Right lobe of liver (tissue), 6 donors: ENCODE measurements at regions not wholly inside any gene's neighbourhood (a gene's known extent, or its start where the extent isn't known, plus 50 kb on each side); places are given as distances from the start of the nearest gene placed in this dataset.

Experiments
- ATAC-seq, 4 donors: fragments of 200-7000 bp; cut with Tn5 transposase; one replicate each; pipeline ENCODE4 v1.9.1; 2020; ENCODE audit warnings: mild to moderate bottlenecking in 4 of 4, moderate library complexity in 4 of 4
- DNase-seq, 3 donors: peaks; one replicate each; pipeline ENCODE4 v3.0.0-alpha.2; 2020
- H3K27ac ChIP-seq, 3 donors: fragments of 200-600 bp; one replicate each; pipeline ENCODE4 v1.8.0; 2022
- H3K27me3 ChIP-seq, 2 donors: fragments of 200-600 bp; one replicate each; pipeline ENCODE4 v1.8.0; 2022
- H3K36me3 ChIP-seq, 4 donors: fragments of 200-600 bp; sonication (generic) in 1 of 4; one replicate each; pipeline versions ENCODE4 v1.5.1 to v1.8.0; 2017 to 2022; ENCODE audit warnings: control low read depth in 1 of 4
- H3K4me1 ChIP-seq, 4 donors: fragments of 200-600 bp; sonication (generic) in 1 of 4; one replicate each; pipeline versions ENCODE4 v1.5.1 to v1.8.0; 2017 to 2022; ENCODE audit warnings: control low read depth in 1 of 4
- H3K4me3 ChIP-seq, 3 donors: fragments of 200-600 bp; one replicate each; pipeline ENCODE4 v1.8.0; 2022
- H3K9me3 ChIP-seq, 4 donors: fragments of 200-600 bp; sonication (generic) in 1 of 4; one replicate each; pipeline versions ENCODE4 v1.5.1 to v1.8.0; 2017 to 2022; ENCODE audit warnings: control low read depth in 1 of 4
- CTCF ChIP-seq, 4 donors: fragments of 200-600 bp in 3 of 4; fragments of 450-650 bp in 1 of 4; IDR thresholded peaks; one replicate each; pipeline versions ENCODE4 v1.5.1 to v1.8.0; 2016 to 2022; ENCODE audit warnings: antibody characterized with exemption in 4 of 4, mild to moderate bottlenecking in 2 of 4
- POLR2A ChIP-seq: fragments of 450-650 bp; IDR thresholded peaks from one replicate; pipeline ENCODE4 v1.6.1; 2017; ENCODE audit warnings: antibody characterized with exemption, mild to moderate bottlenecking
- WGBS: methylation state at CpG from one replicate; pipeline ENCODE4 v1.1.6; 2018; ENCODE audit warnings: low coverage, low lambda C conversion rate; ENCODE audit not compliant: insufficient coverage; ENCODE audit errors: missing lambda C conversion rate; 5-methylcytosine and 5-hydroxymethylcytosine counted together
- intact Hi-C, 2 donors: fragments of 100-400 bp; cut with DNase I; formaldehyde crosslinking; loops; one replicate each; pipeline versions ENCODE4 v1.11.2 to v1.14.1; 2022
- donor health status: DM: no; HTN: yes; CAD: no.
- donor health status: DM: no; HTN: no; CAD: no.
- donor health status: DM: no; HTN: no; CAD: no.
- donor health status: DM: no; HTN: yes; CAD: no.
- donor health status: DM: no; HTN: yes; CAD: no.

GRCh38 chr5:147037515-147038205, 159.1 kb upstream of the PPP2R2B start:
- Histone ChIP-seq H3K4me3 (no peak overlapping the region), H3K27me3 (no peaks in the 10 kb centered on the region), H3K9me3 (no peaks in the 10 kb centered on the region), H3K27ac (no peak overlapping the region), H3K4me1 (no peaks in the 10 kb centered on the region), H3K36me3 (no peaks in the 10 kb centered on the region)
- 72% methylated on average over 3 of the region's 3 CpGs for WGBS
- TF ChIP-seq CTCF (IDR thresholded peaks at IDR 0.05), result no peak
- no peak for TF ChIP-seq POLR2A
- DNase-seq (no peak), ATAC-seq (no peak)
- intact Hi-C loops, result no loop called here

- Histone ChIP-seq H3K36me3 (no peaks in the 10 kb centered on the region), H3K9me3 (no peaks in the 10 kb centered on the region), H3K4me3 (no peak overlapping the region), H3K27ac (no peak overlapping the region), H3K4me1 (no peaks in the 10 kb centered on the region), H3K27me3 (no peaks in the 10 kb centered on the region)
- WGBS, result 23% methylated on average over 2 of the region's 3 CpGs
- TF ChIP-seq POLR2A (no peak), CTCF (IDR thresholded peaks at IDR 0.05) (no peak)
- ATAC-seq (no peak), DNase-seq (no peak)
- intact Hi-C loops, result no loop called here
Measured at GRCh38 chr5:147040856-147041255, 162.3 kb upstream of the PPP2R2B start.

- TF ChIP-seq CTCF (IDR thresholded peaks at IDR 0.05), result no peak
- TF ChIP-seq POLR2A, result no peak
- Histone ChIP-seq H3K4me1 (no peaks in the 10 kb centered on the region), H3K36me3 (no peaks in the 10 kb centered on the region), H3K4me3 (no peak overlapping the region), H3K27me3 (no peaks in the 10 kb centered on the region), H3K27ac (no peak overlapping the region), H3K9me3 (no peaks in the 10 kb centered on the region)
- DNase-seq (no peak), ATAC-seq (no peak)
- intact Hi-C loops, result no loop called here
- WGBS, result 48% methylated on average over 2 of the region's 2 CpGs
Measured at GRCh38 chr5:147044572-147045273, 166.2 kb upstream of the PPP2R2B start.

GRCh38 chr5:147045290-147045689, 166.7 kb upstream of the PPP2R2B start:
- Histone ChIP-seq H3K4me3 (no peak overlapping the region), H3K27me3 (no peaks in the 10 kb centered on the region), H3K27ac (no peak overlapping the region), H3K4me1 (no peaks in the 10 kb centered on the region), H3K36me3 (no peaks in the 10 kb centered on the region), H3K9me3 (no peaks in the 10 kb centered on the region)
- intact Hi-C loops, result no loop called here
- 79% methylated on average over 3 of the region's 3 CpGs for WGBS
- no peak for DNase-seq
- no peak for ATAC-seq
- TF ChIP-seq CTCF (IDR thresholded peaks at IDR 0.05), result no peak
- TF ChIP-seq POLR2A, result no peak
